Transverse colon (tissue), 4 donors: ENCODE measurements at regions not wholly inside any gene's neighbourhood (a gene's known extent, or its start where the extent isn't known, plus 50 kb on each side); places are given as distances from the start of the nearest gene placed in this dataset.

Experiments
- CTCF ChIP-seq, 5 experiments: fragments of 200-600 bp in 3 of 5; fragments of 450-650 bp in 2 of 5; sonication (generic) in 3 of 5; IDR thresholded peaks; 1 replicate in 2 of 5; 2 replicates in 3 of 5; pipeline ENCODE4 v1.5.1; 2016 to 2017; ENCODE audit warnings: antibody characterized with exemption in 5 of 5, inconsistent platforms in 3 of 5, mild to moderate bottlenecking in 2 of 5, moderate library complexity in 1 of 5
- EP300 ChIP-seq: sonication (generic); formaldehyde crosslinking; IDR thresholded peaks from one replicate; pipeline ENCODE4 v1.6.1; 2017; ENCODE audit warnings: antibody characterized with exemption, low read depth
- POLR2A ChIP-seq: fragments of 450-650 bp; IDR thresholded peaks from one replicate; pipeline ENCODE4 v1.6.1; 2016; ENCODE audit warnings: antibody characterized with exemption, mild to moderate bottlenecking, moderate library complexity
- POLR2AphosphoS5 ChIP-seq, 3 donors: sonication (generic); formaldehyde crosslinking; IDR thresholded peaks; one replicate each; pipeline ENCODE4 v1.6.1; 2016; ENCODE audit warnings: antibody characterized with exemption in 3 of 3

- no peak for TF ChIP-seq POLR2AphosphoS5 (IDR thresholded peaks at IDR 0.05)
- TF ChIP-seq CTCF (IDR thresholded peaks at IDR 0.05) = no peak
- no peak for TF ChIP-seq EP300
- TF ChIP-seq POLR2A = no peak
Measured at GRCh38 chr6:100134703-100135102, 140.7 kb upstream of the MCHR2 start.
